Activated gamma-delta T cell treated with anti-CD3 and anti-CD28 coated beads, Interleukin-2, amount 50 U/mL, for 16 hours (primary cell): ENCODE measurements at regions not wholly inside any gene's neighbourhood (a gene's known extent, or its start where the extent isn't known, plus 50 kb on each side); places are given as distances from the start of the nearest gene placed in this dataset.

Experiments used
- DNase-seq: peaks from one replicate; pipeline ENCODE4 v3.0.0-alpha.2; 2020; ENCODE audit warnings: low read depth

- no peak for DNase-seq
These were observed 494.2 kb upstream of the KLF4 start for GRCh38 chr9:107983762-107984161.

- DNase-seq, result no peak
These were observed 493.6 kb upstream of the KLF4 start for GRCh38 chr9:107983181-107983603.

- DNase-seq, result no peak
These were observed 493.2 kb upstream of the KLF4 start for GRCh38 chr9:107982745-107983144.

GRCh38 chr9:107982001-107982400 is 492.4 kb upstream of the KLF4 start:
- DNase-seq, result no peak

GRCh38 chr9:107980984-107981383 is 491.4 kb upstream of the KLF4 start:
- no peak for DNase-seq

- DNase-seq, result no peak
These were observed 487.2 kb upstream of the KLF4 start for GRCh38 chr9:107976767-107977166.

- no peak for DNase-seq
These were observed 485.9 kb upstream of the KLF4 start for GRCh38 chr9:107975426-107976010.

GRCh38 chr9:107973451-107973850 is 483.9 kb upstream of the KLF4 start:
- DNase-seq, result no peak

- DNase-seq, result no peak
These were observed 482.8 kb upstream of the KLF4 start for GRCh38 chr9:107972346-107972745.

- DNase-seq, result no peak
These were observed 481.7 kb upstream of the KLF4 start for GRCh38 chr9:107971241-107971640.

- DNase-seq, result no peak
These were observed 481.2 kb upstream of the KLF4 start for GRCh38 chr9:107970726-107971125.

- DNase-seq, result no peak
These were observed 480.2 kb upstream of the KLF4 start for GRCh38 chr9:107969727-107970126.

GRCh38 chr9:107969141-107969540 is 479.6 kb upstream of the KLF4 start:
- DNase-seq, result no peak

- DNase-seq, result no peak
These were observed 473.7 kb upstream of the KLF4 start for GRCh38 chr9:107963246-107963645.

- no peak for DNase-seq
These were observed 471.3 kb upstream of the KLF4 start for GRCh38 chr9:107960916-107961315.

GRCh38 chr9:107954312-107954711 is 464.7 kb upstream of the KLF4 start:
- no peak for DNase-seq

- DNase-seq, result no peak
These were observed 464.1 kb upstream of the KLF4 start for GRCh38 chr9:107953556-107954125.

GRCh38 chr9:107952773-107953172 is 463.2 kb upstream of the KLF4 start:
- no peak for DNase-seq

- DNase-seq, result no peak
These were observed 461.9 kb upstream of the KLF4 start for GRCh38 chr9:107951511-107951910.

- DNase-seq, result no peak
These were observed 459.5 kb upstream of the KLF4 start for GRCh38 chr9:107949061-107949460.

- DNase-seq, result no peak
These were observed 459.0 kb upstream of the KLF4 start for GRCh38 chr9:107948601-107949000.

- no peak for DNase-seq
These were observed 458.5 kb upstream of the KLF4 start for GRCh38 chr9:107948086-107948485.

- DNase-seq, result no peak
These were observed 457.0 kb upstream of the KLF4 start for GRCh38 chr9:107946364-107947141.

- DNase-seq, result no peak
These were observed 456.4 kb upstream of the KLF4 start for GRCh38 chr9:107945961-107946360.
